EL (cell line): ENCODE measurements at regions not wholly inside any gene's neighbourhood (a gene's known extent, or its start where the extent isn't known, plus 50 kb on each side); places are given as distances from the start of the nearest gene placed in this dataset.
"Not testable (repeated sequence)": the region's sequence is repeated elsewhere in the genome, so short reads cannot be mapped to it uniquely, and the experiment has no call there.

Experiments used
- DNase-seq: peaks from one replicate; pipeline ENCODE4 v3.0.0-alpha.2; 2016

GRCh38 chr6:92122746-92123145, 1296.6 kb downstream of the EPHA7 start:
- DNase-seq: no peak

- DNase-seq: no peak
Observed at GRCh38 chr6:92121228-92121627, 1298.1 kb downstream of the EPHA7 start.

GRCh38 chr6:92117800-92118199, 1301.6 kb downstream of the EPHA7 start:
- DNase-seq: no peak

- DNase-seq: no peak
Observed at GRCh38 chr6:92114797-92115196, 1304.6 kb downstream of the EPHA7 start.

- no peak for DNase-seq
Observed at GRCh38 chr6:92114091-92114675, 1305.2 kb downstream of the EPHA7 start.

- DNase-seq: no peak
Observed at GRCh38 chr6:92111386-92111785, 1308.0 kb downstream of the EPHA7 start.

- no peak for DNase-seq
Observed at GRCh38 chr6:92110403-92110802, 1309.0 kb downstream of the EPHA7 start.

- no peak for DNase-seq
Observed at GRCh38 chr6:92109956-92110355, 1309.4 kb downstream of the EPHA7 start.

GRCh38 chr6:92109256-92109655, 1310.1 kb downstream of the EPHA7 start:
- no peak for DNase-seq

GRCh38 chr6:92086750-92087149, 1332.6 kb downstream of the EPHA7 start:
- no peak for DNase-seq

GRCh38 chr6:92083914-92084313, 1335.4 kb downstream of the EPHA7 start:
- DNase-seq: not testable (repeated sequence)

GRCh38 chr6:92072387-92072786, 1347.0 kb downstream of the EPHA7 start:
- no peak for DNase-seq

- DNase-seq: no peak
Observed at GRCh38 chr6:92069781-92070180, 1349.6 kb downstream of the EPHA7 start.

- DNase-seq: no peak
Observed at GRCh38 chr6:92052513-92052912, 1366.8 kb downstream of the EPHA7 start.

GRCh38 chr6:92050216-92050615, 1369.1 kb downstream of the EPHA7 start:
- no peak for DNase-seq

- DNase-seq: no peak
Observed at GRCh38 chr6:92047860-92048259, 1371.5 kb downstream of the EPHA7 start.

GRCh38 chr6:92047152-92047850, 1372.1 kb downstream of the EPHA7 start:
- DNase-seq: no peak

GRCh38 chr6:92044312-92044711, 1375.0 kb downstream of the EPHA7 start:
- no peak for DNase-seq

GRCh38 chr6:92043777-92044176, 1375.6 kb downstream of the EPHA7 start:
- DNase-seq: no peak

GRCh38 chr6:92026878-92027277, 1392.5 kb downstream of the EPHA7 start:
- no peak for DNase-seq

- no peak for DNase-seq
Observed at GRCh38 chr6:92024881-92025280, 1394.5 kb downstream of the EPHA7 start.

- no peak for DNase-seq
Observed at GRCh38 chr6:92024110-92024509, 1395.2 kb downstream of the EPHA7 start.

- DNase-seq: no peak
Observed at GRCh38 chr6:92023410-92023966, 1395.9 kb downstream of the EPHA7 start.

GRCh38 chr6:92011681-92012245, 1407.6 kb downstream of the EPHA7 start:
- no peak for DNase-seq
